NCI-H1694 (cell line): ENCODE measurements at regions not wholly inside any gene's neighbourhood (a gene's known extent, or its start where the extent isn't known, plus 50 kb on each side); places are given as distances from the start of the nearest gene placed in this dataset.

ENCODE experiments used
- DNase-seq: peaks from one replicate; lab custom pipeline; 2025; lab: John Stamatoyannopoulos, UW

- DNase-seq: no peak
Measured at GRCh38 chr2:5482929-5483331, 209.3 kb upstream of the SOX11 start.

GRCh38 chr2:5484868-5485267 is 207.3 kb upstream of the SOX11 start:
- no peak for DNase-seq

- DNase-seq: no peak
Measured at GRCh38 chr2:5491523-5491922, 200.7 kb upstream of the SOX11 start.

GRCh38 chr2:5493256-5493655 is 198.9 kb upstream of the SOX11 start:
- DNase-seq: no peak

- no peak for DNase-seq
Measured at GRCh38 chr2:5494212-5494611, 198.0 kb upstream of the SOX11 start.

GRCh38 chr2:5495586-5495985 is 196.6 kb upstream of the SOX11 start:
- no peak for DNase-seq

- no peak for DNase-seq
Measured at GRCh38 chr2:5497874-5498273, 194.3 kb upstream of the SOX11 start.

- no peak for DNase-seq
Measured at GRCh38 chr2:5501807-5502206, 190.4 kb upstream of the SOX11 start.

GRCh38 chr2:5502385-5502784 is 189.8 kb upstream of the SOX11 start:
- DNase-seq: no peak

GRCh38 chr2:5504756-5505155 is 187.4 kb upstream of the SOX11 start:
- DNase-seq: no peak

GRCh38 chr2:5507367-5507766 is 184.8 kb upstream of the SOX11 start:
- DNase-seq: no peak

- no peak for DNase-seq
Measured at GRCh38 chr2:5509362-5509761, 182.8 kb upstream of the SOX11 start.

GRCh38 chr2:5510082-5510481 is 182.1 kb upstream of the SOX11 start:
- DNase-seq: no peak

GRCh38 chr2:5515693-5516092 is 176.5 kb upstream of the SOX11 start:
- DNase-seq: no peak

GRCh38 chr2:5519286-5519685 is 172.9 kb upstream of the SOX11 start:
- no peak for DNase-seq

GRCh38 chr2:5520463-5520972 is 171.7 kb upstream of the SOX11 start:
- no peak for DNase-seq

GRCh38 chr2:5521461-5521860 is 170.7 kb upstream of the SOX11 start:
- no peak for DNase-seq

- DNase-seq: no peak
Measured at GRCh38 chr2:5524551-5524950, 167.6 kb upstream of the SOX11 start.

- DNase-seq: no peak
Measured at GRCh38 chr2:5528706-5529105, 163.5 kb upstream of the SOX11 start.

- DNase-seq: peak; percentile 93
Measured at GRCh38 chr2:5530011-5530696, 162.0 kb upstream of the SOX11 start.

GRCh38 chr2:5535301-5535700 is 156.9 kb upstream of the SOX11 start:
- DNase-seq: no peak

- DNase-seq: no peak
Measured at GRCh38 chr2:5537180-5537688, 154.9 kb upstream of the SOX11 start.

GRCh38 chr2:5538313-5538712 is 153.9 kb upstream of the SOX11 start:
- no peak for DNase-seq

GRCh38 chr2:5538772-5539171 is 153.4 kb upstream of the SOX11 start:
- no peak for DNase-seq
